AG08395 (cell line): ENCODE measurements at regions not wholly inside any gene's neighbourhood (a gene's known extent, or its start where the extent isn't known, plus 50 kb on each side); places are given as distances from the start of the nearest gene placed in this dataset.
"Not testable (repeated sequence)": the region's sequence is repeated elsewhere in the genome, so short reads cannot be mapped to it uniquely, and the experiment has no call there.

Experiments used
- DNase-seq: peaks from one replicate; pipeline ENCODE4 v3.0.0; 2012; ENCODE audit warnings: mixed read lengths, low spot score

DNA sequence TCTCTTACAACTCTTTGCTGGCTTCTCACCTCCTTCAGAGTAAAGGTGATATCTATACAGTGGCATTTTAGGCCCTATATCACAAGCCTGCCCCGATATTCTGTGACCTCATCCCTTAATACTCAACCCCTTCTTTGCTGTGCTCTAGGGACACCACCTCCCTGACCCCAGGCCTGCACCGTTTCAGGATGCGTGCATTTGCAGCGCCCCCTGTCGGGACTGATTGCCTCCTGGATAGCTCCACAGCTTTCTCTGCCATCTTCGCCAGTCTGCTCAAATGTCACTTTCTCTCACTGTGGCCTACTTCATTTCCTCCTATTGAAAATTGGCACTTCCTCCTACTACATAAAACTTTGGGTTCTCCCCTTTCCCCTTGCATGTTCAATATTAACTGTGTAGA lies 289.6 kb downstream of the SOCS6 start:
- DNase-seq: no peak

DNA sequence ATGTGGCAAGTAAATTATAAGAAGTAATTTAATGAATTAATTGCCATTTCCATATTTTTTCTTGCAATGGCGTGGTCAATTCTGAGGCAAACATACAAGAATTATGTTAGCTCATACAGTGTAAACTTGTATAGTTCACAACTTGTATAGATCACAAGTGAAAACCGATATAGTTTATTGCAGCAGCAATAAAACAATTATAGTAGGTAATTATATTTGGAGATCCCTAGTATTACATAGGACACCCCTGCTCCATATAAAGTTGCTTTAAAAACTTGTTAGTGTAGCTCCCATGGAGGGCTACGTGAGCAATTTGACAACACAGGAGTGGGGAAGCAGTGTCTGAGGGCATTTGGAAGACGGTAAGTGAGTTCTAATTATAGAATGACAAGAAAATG lies 288.2 kb downstream of the SOCS6 start:
- DNase-seq: no peak

DNA sequence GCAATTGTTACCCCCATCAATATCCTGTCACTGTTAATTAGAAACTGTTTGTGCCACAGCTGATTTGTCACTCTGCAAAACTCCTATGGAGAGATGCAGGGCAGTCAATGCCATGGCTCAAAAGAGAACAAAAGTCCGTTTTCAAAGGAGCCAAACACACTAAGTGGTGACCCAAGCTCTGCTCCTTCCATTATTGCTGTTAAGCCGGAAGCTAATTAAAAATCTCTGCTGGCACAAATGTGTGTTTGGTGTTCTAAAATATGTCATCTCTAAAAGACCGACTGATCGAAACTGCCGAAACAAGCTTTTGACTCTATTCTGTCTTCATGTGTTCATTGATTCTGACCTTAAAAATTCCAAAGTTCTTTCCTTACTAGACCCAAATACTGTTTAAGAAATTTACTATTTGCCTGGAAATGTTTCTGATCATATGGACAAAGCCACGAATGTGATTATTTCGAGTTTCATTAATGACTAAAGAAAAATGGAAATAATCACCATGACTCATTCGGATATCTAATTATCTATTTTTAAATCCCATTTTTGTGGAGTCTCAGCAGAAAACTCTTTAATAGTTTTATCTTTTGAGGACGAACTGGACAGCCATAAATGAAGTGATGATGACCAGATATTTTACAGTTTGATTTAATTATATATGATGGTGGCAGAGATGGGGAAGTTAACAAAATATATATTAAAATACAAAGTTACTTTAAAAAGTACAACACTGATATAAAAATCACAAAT lies 287.6 kb downstream of the SOCS6 start:
- no peak for DNase-seq

DNA sequence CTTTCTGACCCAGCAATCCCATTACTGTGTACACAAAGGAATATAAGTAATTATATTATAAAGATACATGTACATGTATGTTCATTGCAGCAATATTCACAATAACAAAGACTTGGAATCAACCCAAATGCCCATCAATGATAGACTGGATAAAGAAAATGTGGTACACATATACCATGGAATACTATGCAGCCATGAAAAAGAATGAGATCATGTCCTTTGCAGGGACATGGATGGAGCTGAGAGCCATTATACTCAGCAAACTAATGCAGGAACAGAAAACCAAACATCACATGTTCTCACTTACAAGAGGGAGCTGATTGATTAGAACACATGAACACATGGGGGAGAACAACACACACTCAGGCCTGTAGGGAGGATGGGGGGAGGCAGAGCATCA lies 286.1 kb downstream of the SOCS6 start:
- not testable (repeated sequence) for DNase-seq

DNA sequence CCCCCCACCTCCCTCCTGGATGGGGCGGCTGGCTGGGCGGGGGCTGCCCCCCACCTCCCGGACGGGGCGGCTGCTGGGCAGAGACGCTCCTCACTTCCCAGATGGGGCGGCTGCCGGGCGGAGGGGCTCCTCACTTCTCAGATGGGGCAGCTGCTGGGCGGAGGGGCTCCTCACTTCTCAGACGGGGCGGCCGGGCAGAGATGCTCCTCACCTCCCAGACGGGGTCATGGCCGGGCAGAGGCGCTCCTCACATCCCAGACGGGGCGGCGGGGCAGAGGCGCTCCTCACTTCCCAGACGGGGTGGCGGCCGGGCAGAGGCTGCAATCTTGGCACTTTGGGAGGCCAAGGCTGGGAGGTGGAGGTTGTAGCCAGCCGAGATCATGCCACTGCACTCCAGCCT lies 280.8 kb downstream of the SOCS6 start:
- DNase-seq: not testable (repeated sequence)

DNA sequence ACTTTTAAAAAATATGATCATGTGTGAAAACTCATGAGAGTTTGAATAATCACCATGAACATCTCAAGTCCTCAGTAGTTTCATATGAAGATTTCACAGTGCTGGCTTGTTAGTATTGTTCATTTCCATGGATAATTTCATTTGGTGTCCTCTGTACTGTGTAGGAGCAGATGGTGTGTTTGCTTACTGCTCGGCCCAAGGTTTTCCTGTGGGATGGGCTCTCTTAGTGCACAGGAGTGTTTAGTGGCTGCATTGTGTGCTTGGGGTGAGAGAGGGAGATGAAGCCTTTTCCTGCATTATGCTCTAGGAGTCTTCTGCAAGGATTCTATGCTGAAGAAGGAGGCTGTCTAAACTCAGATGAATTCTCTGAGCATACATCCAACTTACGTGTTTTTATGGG lies 270.6 kb downstream of the SOCS6 start:
- DNase-seq: no peak

DNA sequence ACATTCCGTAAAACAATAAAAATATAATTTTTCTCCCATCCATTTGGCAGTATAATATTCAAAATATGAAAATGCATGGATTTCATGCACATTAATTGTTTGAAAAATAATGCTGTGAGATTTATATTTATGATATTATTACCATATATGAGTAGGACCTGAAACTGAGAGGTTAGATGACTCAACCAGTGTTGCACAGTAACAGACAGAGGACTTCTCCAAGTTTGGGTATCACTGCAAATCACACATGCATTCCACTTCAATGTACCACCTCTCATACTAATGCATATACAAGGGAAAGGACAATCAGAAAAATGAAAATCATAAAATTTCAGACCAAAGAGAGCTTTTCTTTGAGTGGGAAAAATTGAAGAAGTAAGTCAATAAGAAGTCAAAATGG lies 269.5 kb downstream of the SOCS6 start:
- no peak for DNase-seq

DNA sequence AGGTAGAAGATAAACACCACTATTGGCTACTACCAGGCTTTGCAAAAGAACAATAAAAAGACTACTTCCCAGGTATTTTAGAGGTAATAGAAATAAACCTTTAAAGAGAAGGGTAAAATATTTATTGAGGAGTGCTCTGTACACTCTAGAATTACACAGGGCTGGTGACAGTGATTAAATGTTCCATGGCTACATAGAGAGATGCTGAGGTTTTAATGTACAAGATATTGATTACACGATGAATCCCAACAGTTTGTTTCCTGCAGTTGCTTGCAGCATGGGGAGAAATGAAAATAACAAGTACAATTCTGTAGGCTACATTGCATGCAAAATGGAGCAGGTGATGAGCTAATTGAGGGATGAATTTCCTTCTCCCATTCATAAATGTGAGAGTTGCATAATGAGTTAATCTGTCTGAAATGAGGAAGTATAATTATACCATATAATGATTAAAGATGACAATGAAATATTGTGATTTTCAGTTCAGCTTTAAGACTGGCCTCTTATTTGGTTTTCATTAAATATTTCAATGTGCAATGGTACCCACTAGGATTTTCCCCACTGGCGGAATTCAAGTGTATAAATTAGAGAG lies 266.1 kb downstream of the SOCS6 start:
- no peak for DNase-seq

DNA sequence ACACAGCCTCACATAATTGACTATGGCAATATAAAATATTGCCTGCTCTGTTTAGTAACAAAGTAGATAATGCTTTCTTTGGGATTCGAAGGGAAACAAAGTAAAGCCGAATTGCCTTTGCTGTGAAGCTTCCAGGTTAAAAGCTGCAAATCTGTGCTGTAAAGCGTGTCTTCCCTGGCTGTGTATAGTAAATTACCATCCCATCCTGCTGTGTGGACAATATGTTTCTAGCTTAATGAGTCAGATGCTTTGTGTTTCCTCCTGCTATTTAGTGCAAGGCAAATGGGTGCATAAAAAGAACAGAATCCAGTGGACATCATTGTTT lies 265.1 kb downstream of the SOCS6 start:
- DNase-seq: no peak

DNA sequence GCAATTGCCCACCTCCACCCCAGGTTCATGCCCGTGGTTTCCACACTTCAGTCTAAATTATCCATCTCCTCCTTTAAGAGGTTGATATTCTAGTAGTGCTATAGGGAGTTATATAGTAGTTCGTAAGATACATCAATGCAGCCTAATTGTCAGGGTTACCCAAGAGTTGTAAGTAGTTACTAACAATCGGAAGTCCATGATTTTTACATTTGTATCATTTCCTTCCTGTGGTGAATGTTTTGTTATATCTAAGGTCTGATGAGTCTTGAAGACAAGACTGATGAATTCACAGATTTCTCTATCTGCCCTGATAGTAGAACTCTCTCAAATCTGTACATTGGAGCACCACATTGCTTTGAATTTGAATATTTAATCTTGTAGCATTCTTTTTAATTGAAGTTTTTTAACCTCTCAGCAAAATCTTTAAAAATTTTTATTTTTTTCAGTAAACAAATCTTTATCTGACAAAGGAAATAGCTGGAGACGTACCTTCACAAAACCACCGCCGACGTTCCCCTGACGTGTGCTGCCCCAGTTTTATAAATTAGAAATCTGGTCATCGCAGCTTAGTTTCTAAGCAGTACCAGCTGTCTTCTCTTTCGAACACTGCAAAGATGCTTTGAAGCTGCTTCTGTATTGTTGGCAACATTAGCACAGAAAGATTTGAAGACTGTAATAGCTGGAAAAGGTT lies 264.5 kb downstream of the SOCS6 start:
- no peak for DNase-seq

DNA sequence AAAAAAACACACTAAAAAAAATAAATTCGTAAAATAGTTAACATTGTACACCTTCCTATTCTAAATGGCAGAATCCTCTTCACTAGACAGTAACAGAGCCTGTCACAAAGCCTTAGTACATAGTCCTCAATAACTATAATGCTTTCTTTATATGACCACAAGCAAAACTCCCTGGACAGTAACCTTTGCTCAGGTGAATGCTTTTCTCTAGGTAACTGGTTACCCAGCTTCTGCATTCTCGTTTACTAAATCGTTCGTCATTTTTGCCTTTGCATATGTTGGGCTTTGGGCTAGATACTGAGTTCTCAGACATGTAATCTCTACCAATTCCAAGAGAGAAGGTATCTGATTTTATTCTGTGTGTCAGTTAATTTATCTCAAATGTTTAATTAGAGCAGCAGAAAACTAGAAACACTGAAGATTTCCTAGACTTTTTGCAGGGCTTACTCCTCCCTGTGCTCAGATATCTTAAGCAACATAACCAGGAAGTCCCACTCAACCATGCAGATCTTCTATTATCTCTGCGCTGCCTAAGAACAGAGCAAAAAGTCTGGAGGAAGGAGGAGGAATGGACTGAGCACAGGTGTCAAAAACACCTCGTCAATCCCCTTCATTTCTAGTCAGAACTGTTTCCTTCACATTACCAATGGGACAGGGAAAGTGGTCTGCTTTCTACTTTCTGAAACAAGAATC lies 247.7 kb downstream of the SOCS6 start:
- DNase-seq: no peak

DNA sequence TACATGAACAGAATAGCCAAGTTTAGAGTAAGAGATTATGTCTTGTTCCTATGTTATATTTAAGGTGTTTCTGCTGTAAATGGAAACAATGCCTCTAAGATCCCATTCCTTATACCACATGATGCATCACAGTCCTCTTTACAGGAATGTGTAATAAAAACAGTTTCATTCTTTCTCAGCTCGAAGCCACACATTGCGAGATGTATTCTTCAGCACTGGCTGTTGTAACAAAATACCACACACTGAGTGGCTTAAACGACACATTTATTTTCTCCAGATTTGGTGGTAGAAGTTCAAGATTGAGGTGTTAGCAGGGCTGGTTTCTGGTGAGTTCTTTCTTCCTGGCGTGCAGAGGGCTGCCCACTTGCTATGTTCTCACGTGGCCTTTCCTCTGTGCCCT lies 246.2 kb downstream of the SOCS6 start:
- DNase-seq: no peak

DNA sequence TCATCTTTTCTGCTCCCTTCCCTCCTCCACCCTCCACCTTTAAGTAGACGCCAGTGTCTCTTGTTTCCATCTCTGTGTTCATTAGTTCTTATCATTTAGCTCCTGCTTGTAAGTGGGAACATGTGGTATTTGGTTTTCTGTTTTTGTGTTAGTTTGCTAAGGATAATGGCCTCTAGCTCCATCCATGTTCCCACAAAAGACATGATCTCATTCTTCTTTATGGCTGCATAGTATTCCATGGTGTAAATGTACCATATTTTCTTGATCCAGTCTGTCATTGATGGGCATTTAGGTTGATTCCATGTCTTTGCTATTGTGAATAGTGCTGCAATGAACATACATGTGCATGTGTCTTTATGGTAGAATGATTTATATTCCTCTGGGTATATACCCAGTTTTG lies 236.5 kb downstream of the SOCS6 start:
- not testable (repeated sequence) for DNase-seq

DNA sequence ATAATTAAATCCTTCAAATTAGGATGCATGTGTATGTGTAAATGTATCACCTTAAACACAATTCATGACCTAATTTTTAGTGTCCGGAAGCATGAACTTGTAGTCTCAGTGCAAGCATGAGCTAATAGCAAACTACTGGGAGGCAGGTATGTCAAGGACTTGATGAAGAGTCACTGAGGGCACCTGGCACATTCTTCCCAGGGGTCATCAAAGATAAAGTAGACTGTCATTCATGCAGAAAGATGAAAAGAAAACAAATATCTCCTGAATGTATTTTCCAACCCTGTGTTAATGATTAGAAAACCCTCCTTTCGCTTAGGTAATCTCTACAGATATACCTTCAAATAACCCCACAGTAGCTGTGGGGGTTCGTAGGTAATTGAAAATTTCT lies 234.9 kb downstream of the SOCS6 start:
- no peak for DNase-seq

DNA sequence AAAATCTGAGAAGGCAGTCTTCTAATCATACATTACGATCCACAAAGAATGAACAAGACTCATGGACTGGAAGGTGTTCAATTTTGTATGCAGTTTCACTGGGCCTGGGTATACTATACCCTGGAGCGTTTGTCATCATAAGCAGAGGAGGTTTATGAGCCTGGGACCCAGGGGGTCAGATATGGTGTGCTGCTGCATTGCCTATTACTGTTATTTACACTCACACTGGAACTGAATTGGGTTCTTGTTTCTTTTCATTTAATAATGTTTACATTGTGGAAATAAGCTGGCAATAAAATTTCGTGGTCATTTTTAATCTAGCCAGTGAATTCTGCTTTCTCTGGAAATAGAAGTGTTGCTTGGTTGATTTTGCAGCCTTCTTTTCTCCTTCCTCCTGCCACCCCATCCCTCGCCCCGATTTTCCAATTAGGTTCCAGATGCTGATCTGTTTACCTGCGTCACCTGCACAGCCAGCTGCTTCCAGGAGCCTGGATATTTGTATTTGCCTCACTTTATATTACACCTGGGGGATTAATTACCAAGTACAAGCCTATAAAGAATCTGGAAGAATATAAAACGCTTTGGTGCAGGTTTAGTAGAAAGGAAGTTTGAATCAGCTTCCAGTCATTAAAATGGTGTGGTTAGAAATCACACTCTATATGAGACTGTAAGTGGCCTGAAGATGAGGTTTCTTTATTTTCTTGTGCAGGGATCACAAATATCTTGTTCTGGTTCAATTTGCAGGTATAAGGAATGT lies 234.4 kb downstream of the SOCS6 start:
- DNase-seq: no peak

DNA sequence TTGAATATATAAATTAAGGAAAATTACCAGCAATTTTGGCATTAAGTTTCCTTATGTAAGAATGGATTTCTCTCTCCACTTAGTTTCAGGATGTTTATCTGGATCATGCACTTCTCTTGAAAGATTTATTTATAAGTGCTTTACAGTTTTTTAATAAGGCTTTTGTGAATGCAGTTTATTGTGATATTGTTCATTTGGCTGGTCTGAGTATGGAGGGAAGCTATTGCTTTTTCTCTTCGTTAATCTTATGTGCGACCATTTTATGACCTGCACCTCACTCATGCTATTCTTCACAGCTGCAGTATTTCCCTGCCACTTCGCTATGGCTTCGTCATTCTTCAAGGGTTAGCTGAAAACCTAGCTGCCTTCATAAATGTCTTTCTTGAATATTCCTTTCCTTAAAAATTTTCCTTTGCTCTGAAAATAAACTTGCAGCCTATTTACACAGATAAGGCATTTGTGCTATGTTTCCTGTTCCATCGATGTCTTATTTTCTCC lies 233.4 kb downstream of the SOCS6 start:
- DNase-seq: no peak

DNA sequence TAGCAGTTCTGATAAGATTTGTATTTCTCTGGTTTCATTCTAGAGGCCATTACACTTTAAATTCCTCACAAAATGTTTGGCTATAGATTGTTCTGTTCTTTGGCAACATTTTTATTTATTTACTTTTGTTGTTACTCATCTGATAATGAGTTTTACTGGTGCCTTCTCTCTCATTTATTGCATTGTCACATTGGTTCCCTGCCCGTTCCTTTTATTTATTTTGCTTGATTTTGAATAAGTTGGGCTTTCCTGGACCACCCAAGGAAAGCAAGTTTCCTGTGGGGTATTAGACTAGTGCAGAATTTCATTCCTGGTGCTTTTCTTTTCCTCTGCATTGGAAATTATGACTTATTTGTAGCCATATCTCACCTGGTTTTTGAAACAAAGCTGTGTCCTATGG lies 232.0 kb downstream of the SOCS6 start:
- DNase-seq: no peak

DNA sequence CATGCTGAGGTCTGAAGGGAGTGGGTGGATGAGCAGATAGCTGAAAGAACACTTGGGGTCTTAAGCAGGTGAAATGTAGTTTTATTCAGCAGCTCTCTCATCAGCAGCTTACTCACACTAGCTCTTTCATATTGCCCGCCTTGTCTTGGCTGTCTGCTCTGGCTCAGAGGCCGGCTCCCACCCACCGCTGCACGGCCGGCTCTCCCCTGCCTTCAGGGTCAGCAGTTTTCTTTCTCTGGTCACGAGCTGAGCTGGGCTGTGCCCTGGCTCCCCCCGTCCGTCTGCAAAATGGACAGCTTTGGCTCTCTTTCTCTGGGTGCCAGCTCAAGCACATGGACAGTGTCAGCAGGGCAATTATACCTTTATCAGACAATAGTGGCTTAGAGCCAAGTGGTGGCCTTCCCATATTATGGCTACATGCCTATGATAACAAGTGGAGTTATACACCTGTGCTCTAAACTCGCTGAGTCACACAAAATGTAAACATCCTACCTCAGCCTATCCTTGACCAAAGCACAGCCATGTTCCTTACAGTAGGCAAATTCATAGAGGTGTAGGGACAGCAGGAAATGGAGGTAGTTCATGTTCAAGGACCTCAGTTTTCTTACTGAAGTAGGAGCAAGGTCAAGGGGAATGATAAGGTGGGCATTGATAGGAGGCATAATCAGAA lies 224.8 kb downstream of the SOCS6 start:
- no peak for DNase-seq

DNA sequence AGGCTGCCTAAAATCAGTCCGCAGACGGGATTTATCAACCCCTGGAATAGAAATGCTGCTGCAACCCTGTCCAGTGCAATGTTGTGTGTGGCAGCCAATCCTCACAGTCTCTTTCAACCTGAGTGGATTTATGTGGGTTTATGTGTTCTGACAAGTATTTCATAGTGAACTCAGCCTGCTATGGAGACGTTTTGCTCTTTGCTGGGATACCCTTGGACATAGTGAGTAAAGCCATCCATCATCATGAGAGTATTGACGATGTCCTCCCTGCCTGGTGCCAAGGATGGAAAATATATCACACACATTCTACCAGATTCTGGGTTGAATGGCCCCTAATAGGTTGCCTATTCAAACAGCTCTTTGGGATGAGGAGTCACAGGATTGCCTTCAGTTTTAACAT lies 219.1 kb downstream of the SOCS6 start:
- no peak for DNase-seq

DNA sequence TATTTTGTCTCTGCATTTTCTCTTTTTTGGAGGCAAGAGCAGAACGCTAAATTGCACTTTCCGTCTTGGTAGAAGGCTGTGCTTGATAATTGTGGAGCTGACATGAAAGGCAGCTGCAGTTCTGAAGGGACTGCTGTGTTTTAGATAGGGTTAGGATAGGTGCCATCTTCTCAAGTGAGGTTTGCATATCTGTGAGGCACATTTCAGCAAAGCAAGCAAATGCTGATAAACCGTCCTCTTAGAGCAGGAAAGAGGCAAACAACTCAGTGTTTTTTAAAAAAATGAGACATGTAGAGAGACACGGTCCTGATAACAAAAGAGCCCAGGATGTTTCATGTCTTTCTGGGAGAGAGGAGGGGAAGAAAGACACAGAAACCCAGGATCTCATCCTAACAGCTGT lies 217.7 kb downstream of the SOCS6 start:
- no peak for DNase-seq

DNA sequence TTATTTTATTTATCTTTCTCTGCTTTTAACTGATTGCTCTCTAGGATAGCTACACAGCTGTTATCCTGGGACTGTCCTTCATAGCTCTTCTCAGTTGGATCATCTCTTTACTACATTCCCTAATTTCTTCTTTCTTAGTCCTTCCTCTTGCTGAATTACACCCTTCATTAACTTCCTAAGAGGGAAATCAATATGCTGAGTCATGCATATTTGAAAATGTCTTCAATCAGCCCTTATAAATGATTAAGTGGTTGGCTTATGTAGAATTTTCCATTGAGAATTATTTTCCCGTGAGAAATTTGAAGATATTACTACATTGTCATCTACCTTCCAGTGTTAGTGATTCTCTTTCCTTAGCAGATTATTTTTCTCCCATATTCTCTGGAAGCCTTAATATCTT lies 214.2 kb downstream of the SOCS6 start:
- no peak for DNase-seq

DNA sequence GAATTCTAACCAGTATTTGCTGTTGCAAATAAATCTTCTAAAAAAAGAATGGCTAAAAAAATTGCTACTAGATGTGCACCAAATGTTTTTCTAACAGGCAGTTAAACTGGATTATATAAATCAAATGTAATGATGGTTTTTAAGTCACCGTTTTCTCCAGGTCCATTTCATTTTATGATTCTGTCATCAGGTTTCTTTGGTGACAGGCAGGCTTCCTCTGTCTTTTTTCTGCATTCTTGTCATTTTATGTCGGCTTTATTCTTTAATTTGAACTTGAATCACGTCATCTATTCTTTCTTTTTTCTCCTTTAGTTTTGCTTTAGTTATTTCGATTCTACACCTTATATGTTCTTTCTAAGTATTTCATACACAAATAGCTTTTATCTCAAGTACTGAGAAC lies 212.5 kb downstream of the SOCS6 start:
- DNase-seq: no peak
